Astrocyte of the cerebellum (primary cell): ENCODE measurements at regions not wholly inside any gene's neighbourhood (a gene's known extent, or its start where the extent isn't known, plus 50 kb on each side); places are given as distances from the start of the nearest gene placed in this dataset.

Source experiments
- DNase-seq: peaks from one replicate; pipeline ENCODE4 v3.0.0-alpha.2; 2011; ENCODE audit warnings: low read depth
- H3K4me3 ChIP-seq: 2 replicates; pipeline ENCODE4 v1.5.1; 2011; ENCODE audit warnings: mild to moderate bottlenecking, low read depth, low read length, moderate library complexity
- CTCF ChIP-seq: IDR thresholded peaks from 2 replicates; pipeline ENCODE4 v1.5.1; 2012; ENCODE audit warnings: low read length, low read depth, moderate library complexity, mild to moderate bottlenecking; ENCODE audit errors: missing control alignments
- in situ Hi-C: cut with HindIII; loops from 2 replicates; pipeline ENCODE4 v1.10.0; 2017; ENCODE audit warnings: low sequenced_read_pairs

DNA sequence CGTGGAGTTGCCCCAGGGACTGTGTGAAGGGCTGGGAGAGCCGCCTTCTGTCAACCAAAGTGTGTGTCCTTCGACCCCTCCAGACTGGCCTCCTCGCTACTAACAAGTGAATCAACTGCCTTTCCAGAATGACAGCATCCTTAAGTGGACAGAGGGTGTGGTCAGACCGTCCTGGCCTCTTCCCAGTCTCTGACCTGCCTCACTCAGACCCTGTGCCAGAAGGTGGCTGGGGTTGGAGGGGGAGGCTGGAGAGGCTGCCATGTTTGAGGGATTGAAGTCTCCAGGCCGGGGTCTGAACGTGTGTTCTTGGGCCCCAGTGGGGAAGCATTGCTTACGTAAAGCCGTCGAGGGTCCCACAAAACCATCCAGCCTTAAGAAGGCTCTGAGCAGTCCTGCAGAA lies 389.3 kb upstream of the IRX4 start:
- no peak overlapping the region for H3K4me3 ChIP-seq
- in situ Hi-C loops, result no loop called here
- no peak for DNase-seq
- no peak for TF ChIP-seq CTCF

DNA sequence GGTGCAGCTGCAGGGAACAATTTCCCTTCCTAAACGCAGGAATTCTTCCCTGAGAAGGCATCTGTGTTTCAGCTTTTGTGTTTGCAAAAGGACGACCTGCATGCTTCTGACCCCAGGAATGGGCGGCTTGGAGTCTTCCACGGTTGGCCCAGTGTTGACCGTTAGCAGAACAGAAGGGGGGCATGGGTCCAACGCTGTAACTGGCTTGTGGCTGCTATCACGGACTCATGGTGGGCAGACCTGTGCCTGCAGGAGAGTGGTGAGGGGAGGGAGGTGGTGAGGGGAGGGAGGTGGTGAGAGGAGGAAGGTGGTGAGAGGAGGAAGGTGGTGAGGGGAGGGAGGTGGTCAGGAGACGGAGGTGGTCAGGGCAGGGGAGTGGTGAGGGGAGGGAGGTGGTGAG lies 388.6 kb upstream of the IRX4 start:
- in situ Hi-C loops, result no loop called here
- H3K4me3 ChIP-seq, result no peak overlapping the region
- TF ChIP-seq CTCF, result no peak
- DNase-seq, result no peak

GRCh38 chr5:2270467-2270866 lies 387.7 kb upstream of the IRX4 start:
- no peak for DNase-seq

DNA sequence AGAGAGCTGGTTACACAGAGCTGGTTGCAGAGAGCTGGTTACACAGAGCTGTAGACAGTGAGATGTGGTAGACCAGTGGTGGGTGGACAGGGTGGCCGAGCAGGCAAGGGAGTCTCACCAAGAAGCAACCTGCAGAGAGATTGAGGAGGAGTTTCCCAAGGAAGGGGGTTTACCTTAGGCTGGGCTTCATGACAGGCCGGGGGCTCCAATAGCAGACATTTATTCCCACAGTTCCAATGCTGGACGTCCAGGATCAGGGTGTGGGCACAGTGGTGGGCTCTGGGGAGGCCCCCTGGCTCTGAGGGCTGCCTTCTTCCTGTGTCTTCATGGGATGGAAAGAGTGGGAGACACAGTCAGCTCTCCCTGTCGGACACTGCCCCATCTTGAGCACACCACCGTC lies 386.9 kb upstream of the IRX4 start:
- H3K4me3 ChIP-seq, result no peak overlapping the region
- no peak for TF ChIP-seq CTCF
- in situ Hi-C loops, result no loop called here
- DNase-seq, result no peak

More at GRCh38 chr5:2270467-2270866, 387.7 kb upstream of the IRX4 start:
- no peak overlapping the region for H3K4me3 ChIP-seq
- in situ Hi-C loops, result no loop called here
- TF ChIP-seq CTCF, result no peak

DNA sequence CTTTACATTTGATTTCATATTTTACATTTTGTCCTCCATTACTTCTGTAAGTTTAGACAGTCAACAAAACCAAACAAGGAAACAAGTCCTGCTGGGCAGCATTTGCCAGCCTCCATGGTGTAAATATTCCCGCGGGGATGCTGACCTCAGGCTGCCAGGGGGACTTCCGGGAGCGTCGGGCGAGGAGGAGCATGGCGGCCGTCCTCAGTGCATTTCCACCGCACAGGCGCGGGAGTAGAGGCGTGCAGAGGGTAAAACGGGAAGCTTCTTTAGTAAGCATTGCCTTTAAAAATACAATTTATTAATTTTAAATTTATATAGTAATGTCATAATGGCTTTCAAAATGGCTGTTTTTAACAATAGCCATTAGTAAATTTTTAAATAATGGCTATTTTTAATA lies 385.3 kb upstream of the IRX4 start:
- in situ Hi-C loops, result no loop called here
- no peak for TF ChIP-seq CTCF

DNA sequence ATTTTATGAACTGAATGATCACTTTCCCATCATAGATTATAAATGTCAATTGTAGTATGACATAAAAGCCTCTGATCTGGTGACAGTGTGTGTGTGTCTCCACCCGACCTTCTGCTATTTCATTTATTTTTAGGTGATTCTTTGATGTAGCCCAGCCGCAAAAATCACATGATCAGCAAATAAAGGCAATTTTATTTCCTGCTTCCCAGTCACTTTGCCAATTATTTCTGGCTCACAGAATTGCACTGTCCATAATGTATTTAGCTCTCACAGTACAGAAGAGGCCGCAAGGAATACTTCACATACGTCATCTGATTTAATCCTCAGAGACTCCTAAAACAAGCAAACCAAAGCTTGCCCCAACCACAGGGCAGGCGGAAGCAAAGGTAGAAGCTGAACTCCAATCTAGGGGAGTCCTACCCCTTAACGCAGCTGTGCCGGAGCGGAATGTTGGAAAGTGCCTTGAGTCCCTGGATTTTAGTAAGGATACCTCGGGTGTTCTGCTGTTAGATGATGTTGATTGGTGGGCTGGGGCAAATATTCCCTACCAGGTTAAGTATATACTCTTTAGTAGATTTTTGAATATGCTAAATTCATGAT lies 384.0 kb upstream of the IRX4 start:
- TF ChIP-seq CTCF, result no peak
- in situ Hi-C loops, result no loop called here
- H3K4me3 ChIP-seq, result no peak overlapping the region
- DNase-seq, result no peak

More for the DNA sequence above, 385.3 kb upstream of the IRX4 start:
- H3K4me3 ChIP-seq, result no peak overlapping the region
- DNase-seq, result no peak

- in situ Hi-C loops, result no loop called here
Measured at GRCh38 chr5:2265341-2265740, 382.6 kb upstream of the IRX4 start.

More at GRCh38 chr5:2265341-2265740, 382.6 kb upstream of the IRX4 start:
- DNase-seq, result no peak
- TF ChIP-seq CTCF, result no peak
- H3K4me3 ChIP-seq, result no peak overlapping the region
